Smooth muscle cell (in vitro differentiated cells): ENCODE measurements at regions not wholly inside any gene's neighbourhood (a gene's known extent, or its start where the extent isn't known, plus 50 kb on each side); places are given as distances from the start of the nearest gene placed in this dataset.

Source experiments
- DNase-seq: peaks from one replicate; lab custom pipeline; 2025; ENCODE audit not compliant: unreplicated experiment; lab: John Stamatoyannopoulos, UW
- H2AFZ ChIP-seq: fragments of 200-600 bp; sonication (generic); 2 replicates; pipeline ENCODE4 v1.6.0; 2016; ENCODE audit warnings: antibody characterized with exemption, low read depth, mild to moderate bottlenecking
- H3F3A ChIP-seq: fragments of 200-600 bp; sonication (generic); 2 replicates; pipeline ENCODE4 v1.6.0; 2017; ENCODE audit warnings: antibody characterized with exemption, low read depth
- H3K27ac ChIP-seq: fragments of 200-600 bp; sonication (generic); 2 replicates; pipeline ENCODE4 v1.5.1; 2016; ENCODE audit warnings: low read depth, mild to moderate bottlenecking
- H3K27me3 ChIP-seq: fragments of 200-600 bp; sonication (generic); 2 replicates; pipeline ENCODE4 v1.6.1; 2016; ENCODE audit warnings: low read depth, mild to moderate bottlenecking
- H3K36me3 ChIP-seq: fragments of 200-600 bp; sonication (generic); 2 replicates; pipeline ENCODE4 v1.5.1; 2016; ENCODE audit warnings: low read depth
- H3K4me1 ChIP-seq: fragments of 200-600 bp; sonication (generic); 2 replicates; pipeline ENCODE4 v1.5.1; 2016; ENCODE audit warnings: low read depth
- H3K4me2 ChIP-seq: fragments of 200-600 bp; sonication (generic); 2 replicates; pipeline ENCODE4 v1.6.0; 2016; ENCODE audit warnings: mild to moderate bottlenecking
- H3K4me3 ChIP-seq: fragments of 200-600 bp; sonication (generic); 2 replicates; pipeline ENCODE4 v1.5.1; 2016; ENCODE audit warnings: mild to moderate bottlenecking
- H3K79me2 ChIP-seq: fragments of 200-600 bp; sonication (generic); 2 replicates; pipeline ENCODE4 v1.6.0; 2016; ENCODE audit warnings: low read depth, mild to moderate bottlenecking
- H3K9ac ChIP-seq: fragments of 200-600 bp; sonication (generic); 2 replicates; pipeline ENCODE4 v1.6.0; 2016; ENCODE audit warnings: low read depth
- H3K9me3 ChIP-seq: fragments of 200-600 bp; sonication (generic); replicated peaks from 2 replicates; pipeline ENCODE4 v1.5.1; 2016; ENCODE audit warnings: low read depth
- H4K20me1 ChIP-seq: fragments of 200-600 bp; sonication (generic); 2 replicates; pipeline ENCODE4 v1.6.0; 2016; ENCODE audit warnings: low read depth
- WGBS: methylation state at CpG from one replicate; pipeline ENCODE4 v1.1.7; 2016; ENCODE audit warnings: low lambda C conversion rate; 5-methylcytosine and 5-hydroxymethylcytosine counted together
- TF ChIP-seq, protein P1 (sequence below): fragments of 200-600 bp; sonication (generic); IDR thresholded peaks from 2 replicates; pipeline ENCODE4 v1.5.1; 2017; ENCODE audit warnings: borderline replicate concordance, mild to moderate bottlenecking, antibody characterized with exemption; ENCODE audit not compliant: insufficient read depth, poor library complexity, severe bottlenecking

GRCh38 chr9:86548220-86548619, 194.0 kb upstream of the TUT7 start:
- Histone ChIP-seq H3K79me2 (no peaks in the 10 kb centered on the region), H3K9me3 (no peaks in the 10 kb centered on the region), H3K27me3 (no peaks in the 10 kb centered on the region), H3K4me2 (no peak overlapping the region), H3K4me3 (no peak overlapping the region), H3K4me1 (no peaks in the 10 kb centered on the region), H3F3A (no peaks in the 10 kb centered on the region), H2AFZ (no peak overlapping the region), H3K27ac (no peak overlapping the region), H3K36me3 (no peaks in the 10 kb centered on the region), H4K20me1 (no peaks in the 10 kb centered on the region), H3K9ac (no peak overlapping the region)
- no peak for DNase-seq
- TF ChIP-seq, protein P1, sequence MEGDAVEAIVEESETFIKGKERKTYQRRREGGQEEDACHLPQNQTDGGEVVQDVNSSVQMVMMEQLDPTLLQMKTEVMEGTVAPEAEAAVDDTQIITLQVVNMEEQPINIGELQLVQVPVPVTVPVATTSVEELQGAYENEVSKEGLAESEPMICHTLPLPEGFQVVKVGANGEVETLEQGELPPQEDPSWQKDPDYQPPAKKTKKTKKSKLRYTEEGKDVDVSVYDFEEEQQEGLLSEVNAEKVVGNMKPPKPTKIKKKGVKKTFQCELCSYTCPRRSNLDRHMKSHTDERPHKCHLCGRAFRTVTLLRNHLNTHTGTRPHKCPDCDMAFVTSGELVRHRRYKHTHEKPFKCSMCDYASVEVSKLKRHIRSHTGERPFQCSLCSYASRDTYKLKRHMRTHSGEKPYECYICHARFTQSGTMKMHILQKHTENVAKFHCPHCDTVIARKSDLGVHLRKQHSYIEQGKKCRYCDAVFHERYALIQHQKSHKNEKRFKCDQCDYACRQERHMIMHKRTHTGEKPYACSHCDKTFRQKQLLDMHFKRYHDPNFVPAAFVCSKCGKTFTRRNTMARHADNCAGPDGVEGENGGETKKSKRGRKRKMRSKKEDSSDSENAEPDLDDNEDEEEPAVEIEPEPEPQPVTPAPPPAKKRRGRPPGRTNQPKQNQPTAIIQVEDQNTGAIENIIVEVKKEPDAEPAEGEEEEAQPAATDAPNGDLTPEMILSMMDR, result no peak
- WGBS, result 72% methylated on average over 4 of the region's 4 CpGs

GRCh38 chr9:86547571-86547970, 193.4 kb upstream of the TUT7 start:
- no peak overlapping the region for H3K27ac ChIP-seq
- H3K27me3 ChIP-seq, result no peaks in the 10 kb centered on the region
- H3K79me2 ChIP-seq, result no peaks in the 10 kb centered on the region
- no peaks in the 10 kb centered on the region for H3F3A ChIP-seq
- H3K9ac ChIP-seq, result no peak overlapping the region
- no peak overlapping the region for H3K4me3 ChIP-seq
- no peak overlapping the region for H3K4me2 ChIP-seq
- no peak overlapping the region for H2AFZ ChIP-seq
- H3K36me3 ChIP-seq, result no peaks in the 10 kb centered on the region
- no peaks in the 10 kb centered on the region for H3K4me1 ChIP-seq
- H3K9me3 ChIP-seq, result no peaks in the 10 kb centered on the region
- TF ChIP-seq, protein P1, result no peak
- H4K20me1 ChIP-seq, result no peaks in the 10 kb centered on the region
- DNase-seq, result no peak

- Histone ChIP-seq H3K36me3 (no peaks in the 10 kb centered on the region), H4K20me1 (no peaks in the 10 kb centered on the region), H3K4me1 (no peaks in the 10 kb centered on the region), H3K4me3 (no peak overlapping the region), H3F3A (no peaks in the 10 kb centered on the region), H3K27me3 (no peaks in the 10 kb centered on the region), H3K4me2 (no peak overlapping the region), H3K9ac (no peak overlapping the region), H3K9me3 (no peaks in the 10 kb centered on the region), H3K27ac (no peak overlapping the region), H2AFZ (no peak overlapping the region), H3K79me2 (no peaks in the 10 kb centered on the region)
- no peak for DNase-seq
- WGBS, result 91% methylated on average over 5 of the region's 5 CpGs
- TF ChIP-seq, protein P1, result no peak
These were observed 192.5 kb upstream of the TUT7 start for GRCh38 chr9:86546712-86547111.

- WGBS, result 30% methylated on average over 2 of the region's 2 CpGs
- H3F3A ChIP-seq, result no peaks in the 10 kb centered on the region
- no peak overlapping the region for H3K4me2 ChIP-seq
- H3K4me1 ChIP-seq, result no peaks in the 10 kb centered on the region
- no peaks in the 10 kb centered on the region for H3K9me3 ChIP-seq
- no peaks in the 10 kb centered on the region for H3K36me3 ChIP-seq
- DNase-seq, result no peak
- no peak overlapping the region for H3K4me3 ChIP-seq
- H4K20me1 ChIP-seq, result no peaks in the 10 kb centered on the region
- no peak overlapping the region for H3K27ac ChIP-seq
- TF ChIP-seq, protein P1, result no peak
- H3K79me2 ChIP-seq, result no peaks in the 10 kb centered on the region
- no peak overlapping the region for H2AFZ ChIP-seq
- H3K9ac ChIP-seq, result no peak overlapping the region
- no peaks in the 10 kb centered on the region for H3K27me3 ChIP-seq
These were observed 190.9 kb upstream of the TUT7 start for GRCh38 chr9:86545090-86545489.
